Keratinocyte (primary cell): ENCODE measurements at regions not wholly inside any gene's neighbourhood (a gene's known extent, or its start where the extent isn't known, plus 50 kb on each side); places are given as distances from the start of the nearest gene placed in this dataset.

Experiments used
- CTCF ChIP-seq, 3 experiments: IDR thresholded peaks in 1 of 3; conservative IDR thresholded peaks in 1 of 3; optimal IDR thresholded peaks in 1 of 3; 2 replicates in 2 of 3; 3 replicates in 1 of 3; pipeline versions ENCODE3 to v1.5.1; 2011; ENCODE audit warnings: low read length in 3 of 3, mild to moderate bottlenecking in 3 of 3, moderate library complexity in 2 of 3, control low read depth in 1 of 3, inconsistent platforms in 1 of 3; ENCODE audit not compliant: insufficient read depth in 2 of 3; ENCODE audit errors: extremely low read depth in 1 of 3
- EZH2 ChIP-seq: IDR thresholded peaks from one replicate; pipeline ENCODE4 v1.6.1; 2012; ENCODE audit warnings: inconsistent platforms, mild to moderate bottlenecking, low read length, moderate library complexity

GRCh38 chr3:189534531-189534930 is 96.7 kb upstream of the TP63 start:
- TF ChIP-seq CTCF (optimal IDR thresholded peaks at IDR 0.05 in 1 of 3, IDR thresholded peaks at IDR 0.05 in 1 of 3, conservative IDR thresholded peaks at IDR 0.05 in 1 of 3; ENCODE audit: extremely low read depth in 1 of 3, insufficient read depth in 2 of 3, low read length in 3 of 3), result no peak
- no peak for TF ChIP-seq EZH2
